Glutamatergic neuron (in vitro differentiated cells): ENCODE measurements at regions not wholly inside any gene's neighbourhood (a gene's known extent, or its start where the extent isn't known, plus 50 kb on each side); places are given as distances from the start of the nearest gene placed in this dataset.

Experiments
- DNase-seq: peaks from one replicate; pipeline ENCODE4 v3.0.0; 2022
- H3K27ac Mint-ChIP-seq: one replicate; pipeline ENCODE4 v1.8.0; 2020; ENCODE audit warnings: mild to moderate bottlenecking, mixed read lengths, inconsistent platforms; ENCODE audit not compliant: unreplicated experiment
- H3K27me3 Mint-ChIP-seq: one replicate; pipeline ENCODE4 v1.8.0; 2020; ENCODE audit warnings: mild to moderate bottlenecking, moderate library complexity, mixed read lengths, inconsistent platforms; ENCODE audit not compliant: unreplicated experiment
- H3K36me3 Mint-ChIP-seq: one replicate; pipeline ENCODE4 v1.8.0; 2020; ENCODE audit warnings: mild to moderate bottlenecking, mixed read lengths, inconsistent platforms; ENCODE audit not compliant: unreplicated experiment
- H3K4me1 Mint-ChIP-seq: one replicate; pipeline ENCODE4 v1.8.0; 2020; ENCODE audit warnings: mild to moderate bottlenecking, low read depth, mixed read lengths, inconsistent platforms; ENCODE audit not compliant: unreplicated experiment
- H3K4me3 Mint-ChIP-seq: one replicate; pipeline ENCODE4 v1.8.0; 2020; ENCODE audit warnings: mild to moderate bottlenecking, mixed read lengths, inconsistent platforms; ENCODE audit not compliant: unreplicated experiment
- H3K9me3 Mint-ChIP-seq: one replicate; pipeline ENCODE4 v1.8.0; 2020; ENCODE audit warnings: mild to moderate bottlenecking, moderate library complexity, mixed read lengths, inconsistent platforms; ENCODE audit not compliant: unreplicated experiment
- TF ChIP-seq, protein P1 (sequence below): fragments of 200-600 bp; sonication (generic); IDR thresholded peaks from one replicate; pipeline ENCODE4 v1.5.0; 2021; ENCODE audit not compliant: partially characterized antibody, unreplicated experiment

- DNase-seq = no peak
- TF ChIP-seq, protein P1, sequence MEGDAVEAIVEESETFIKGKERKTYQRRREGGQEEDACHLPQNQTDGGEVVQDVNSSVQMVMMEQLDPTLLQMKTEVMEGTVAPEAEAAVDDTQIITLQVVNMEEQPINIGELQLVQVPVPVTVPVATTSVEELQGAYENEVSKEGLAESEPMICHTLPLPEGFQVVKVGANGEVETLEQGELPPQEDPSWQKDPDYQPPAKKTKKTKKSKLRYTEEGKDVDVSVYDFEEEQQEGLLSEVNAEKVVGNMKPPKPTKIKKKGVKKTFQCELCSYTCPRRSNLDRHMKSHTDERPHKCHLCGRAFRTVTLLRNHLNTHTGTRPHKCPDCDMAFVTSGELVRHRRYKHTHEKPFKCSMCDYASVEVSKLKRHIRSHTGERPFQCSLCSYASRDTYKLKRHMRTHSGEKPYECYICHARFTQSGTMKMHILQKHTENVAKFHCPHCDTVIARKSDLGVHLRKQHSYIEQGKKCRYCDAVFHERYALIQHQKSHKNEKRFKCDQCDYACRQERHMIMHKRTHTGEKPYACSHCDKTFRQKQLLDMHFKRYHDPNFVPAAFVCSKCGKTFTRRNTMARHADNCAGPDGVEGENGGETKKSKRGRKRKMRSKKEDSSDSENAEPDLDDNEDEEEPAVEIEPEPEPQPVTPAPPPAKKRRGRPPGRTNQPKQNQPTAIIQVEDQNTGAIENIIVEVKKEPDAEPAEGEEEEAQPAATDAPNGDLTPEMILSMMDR = no peak
- H3K36me3 Mint-ChIP-seq = no peaks in the 10 kb centered on the region
- no peak overlapping the region for H3K4me3 Mint-ChIP-seq
- H3K27ac Mint-ChIP-seq = no peak overlapping the region
- no peaks in the 10 kb centered on the region for H3K4me1 Mint-ChIP-seq
- no peaks in the 10 kb centered on the region for H3K27me3 Mint-ChIP-seq
- H3K9me3 Mint-ChIP-seq = peaks cover 2% of the 10 kb centered on the region
Measured at GRCh38 chr18:34001376-34001775, 223.3 kb downstream of the NOL4 start.

GRCh38 chr18:33987206-33987605 lies 237.5 kb downstream of the NOL4 start:
- no peaks in the 10 kb centered on the region for H3K36me3 Mint-ChIP-seq
- no peak for DNase-seq
- H3K4me3 Mint-ChIP-seq = no peak overlapping the region
- H3K9me3 Mint-ChIP-seq = no peaks in the 10 kb centered on the region
- H3K27ac Mint-ChIP-seq = no peak overlapping the region
- no peaks in the 10 kb centered on the region for H3K27me3 Mint-ChIP-seq
- TF ChIP-seq, protein P1 = no peak
- peaks cover 1% of the 10 kb centered on the region for H3K4me1 Mint-ChIP-seq

DNA sequence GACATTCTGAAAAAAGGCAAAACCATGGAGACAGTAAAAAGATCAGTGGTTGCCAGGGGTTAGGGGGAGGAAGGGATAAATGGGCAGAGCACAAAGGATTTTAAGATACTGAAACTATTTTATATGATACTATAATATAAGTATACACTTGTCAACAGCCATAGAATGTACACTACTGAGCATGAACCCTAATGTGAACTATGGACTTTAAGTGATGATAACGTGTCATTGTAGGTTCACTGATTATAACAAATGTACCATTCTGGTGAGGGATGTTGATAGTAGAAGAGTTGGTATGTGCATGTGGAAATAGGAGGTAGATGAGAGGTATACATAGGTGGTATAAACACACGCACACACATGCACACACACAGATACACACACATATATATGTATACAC lies 241.6 kb downstream of the NOL4 start:
- H3K27me3 Mint-ChIP-seq = no peaks in the 10 kb centered on the region
- no peaks in the 10 kb centered on the region for H3K4me1 Mint-ChIP-seq
- H3K9me3 Mint-ChIP-seq = no peaks in the 10 kb centered on the region
- no peak overlapping the region for H3K27ac Mint-ChIP-seq
- DNase-seq = no peak
- no peak overlapping the region for H3K4me3 Mint-ChIP-seq
- no peaks in the 10 kb centered on the region for H3K36me3 Mint-ChIP-seq
- TF ChIP-seq, protein P1 = no peak

DNA sequence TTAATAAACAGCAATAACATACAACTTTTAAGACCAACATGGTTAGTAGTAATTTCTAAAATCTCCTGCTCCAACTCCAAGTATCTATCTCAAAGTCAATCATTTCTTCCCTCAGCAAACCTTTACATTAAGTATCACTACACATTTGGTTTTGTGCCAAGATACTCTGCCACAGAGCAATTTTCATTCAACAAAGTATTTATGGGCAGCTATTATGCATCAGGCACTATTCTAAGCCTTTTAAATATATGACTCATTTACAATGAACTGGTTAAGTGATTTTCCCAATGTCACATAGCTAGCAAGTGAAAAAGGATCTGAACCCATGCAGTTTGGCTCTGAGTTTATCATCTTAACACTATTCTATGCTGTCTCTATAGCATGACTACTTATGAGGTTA lies 264.3 kb downstream of the NOL4 start:
- DNase-seq = no peak
- H3K36me3 Mint-ChIP-seq = no peaks in the 10 kb centered on the region
- no peaks in the 10 kb centered on the region for H3K27me3 Mint-ChIP-seq
- TF ChIP-seq, protein P1 = no peak
- peaks cover 3% of the 10 kb centered on the region for H3K9me3 Mint-ChIP-seq
- H3K27ac Mint-ChIP-seq = no peak overlapping the region
- H3K4me3 Mint-ChIP-seq = no peak overlapping the region
- peaks cover 6% of the 10 kb centered on the region for H3K4me1 Mint-ChIP-seq

DNA sequence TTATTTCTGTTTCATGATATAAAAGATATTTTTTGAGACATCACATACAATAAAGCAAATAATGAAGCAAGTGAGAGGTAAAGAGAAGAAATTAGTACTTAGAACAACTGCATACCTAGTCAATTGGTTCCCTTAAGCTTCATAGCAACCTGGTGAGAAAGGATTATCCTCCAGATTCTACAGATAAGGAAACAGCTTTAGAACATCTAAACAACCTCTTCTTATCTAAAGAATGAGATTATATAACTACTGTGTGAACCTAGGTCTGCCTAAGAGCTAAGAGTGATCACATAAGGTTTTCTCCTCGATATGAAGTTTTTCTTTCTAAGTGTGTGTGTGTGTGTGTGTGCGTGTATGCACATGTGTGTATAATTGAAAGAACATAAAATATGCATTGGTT lies 265.1 kb downstream of the NOL4 start:
- no peaks in the 10 kb centered on the region for H3K27me3 Mint-ChIP-seq

More for the DNA sequence above, 265.1 kb downstream of the NOL4 start:
- H3K9me3 Mint-ChIP-seq = peaks cover 3% of the 10 kb centered on the region
- no peak overlapping the region for H3K27ac Mint-ChIP-seq
- no peak overlapping the region for H3K4me3 Mint-ChIP-seq
- H3K36me3 Mint-ChIP-seq = no peaks in the 10 kb centered on the region
- no peak for DNase-seq
- peaks cover 6% of the 10 kb centered on the region for H3K4me1 Mint-ChIP-seq
- TF ChIP-seq, protein P1 = no peak
